Central memory CD8-positive, alpha-beta T cell (primary cell): ENCODE measurements at regions not wholly inside any gene's neighbourhood (a gene's known extent, or its start where the extent isn't known, plus 50 kb on each side); places are given as distances from the start of the nearest gene placed in this dataset.
A peak's percentile ranks its signal among the peaks of the same experiment; 100 is the strongest.
"Not testable (repeated sequence)": the region's sequence is repeated elsewhere in the genome, so short reads cannot be mapped to it uniquely, and the experiment has no call there.

ENCODE experiments used
- ATAC-seq: fragments of 150-1000 bp; cut with Tn5 transposase; replicated peaks from 2 replicates; pipeline ENCODE4 v1.10.0; 2022; ENCODE audit warnings: mild to moderate bottlenecking, moderate FRiP score, moderate number of reproducible peaks; ENCODE audit not compliant: poor library complexity, severe bottlenecking; ENCODE audit errors: extremely low read depth
- DNase-seq, 2 donors: peaks; one replicate each; pipeline ENCODE4 v3.0.0; 2021; ENCODE audit warnings: low spot score in 2 of 2
- H3K27ac Mint-ChIP-seq: one replicate; pipeline ENCODE4 v1.8.0; 2022; ENCODE audit warnings: low read depth, mild to moderate bottlenecking, moderate library complexity, mixed read lengths
- H3K27me3 Mint-ChIP-seq: one replicate; pipeline ENCODE4 v1.8.0; 2022; ENCODE audit warnings: mixed read lengths
- H3K36me3 Mint-ChIP-seq: one replicate; pipeline ENCODE4 v1.8.0; 2022; ENCODE audit warnings: mild to moderate bottlenecking, moderate library complexity, mixed read lengths; ENCODE audit not compliant: insufficient read depth
- H3K4me1 Mint-ChIP-seq: one replicate; pipeline ENCODE4 v1.8.0; 2022; ENCODE audit warnings: mixed read lengths
- H3K4me3 Mint-ChIP-seq: one replicate; pipeline ENCODE4 v1.8.0; 2022; ENCODE audit warnings: mild to moderate bottlenecking, moderate library complexity, mixed read lengths
- H3K9me3 Mint-ChIP-seq: one replicate; pipeline ENCODE4 v1.8.0; 2022; ENCODE audit warnings: mixed read lengths

GRCh38 chr2:87533390-87534272 lies 214.3 kb upstream of the PLGLB2 start:
- ATAC-seq, H3K4me3 Mint-ChIP-seq, H3K9me3 Mint-ChIP-seq, H3K36me3 Mint-ChIP-seq, H3K27me3 Mint-ChIP-seq, DNase-seq, H3K27ac Mint-ChIP-seq: not testable (repeated sequence)
- H3K4me1 Mint-ChIP-seq = peaks cover 10% of the 10 kb centered on the region

GRCh38 chr2:87534273-87534889 lies 213.5 kb upstream of the PLGLB2 start:
- H3K4me1 Mint-ChIP-seq = peaks cover 10% of the 10 kb centered on the region
- DNase-seq, H3K9me3 Mint-ChIP-seq, H3K27ac Mint-ChIP-seq, ATAC-seq, H3K27me3 Mint-ChIP-seq, H3K4me3 Mint-ChIP-seq, H3K36me3 Mint-ChIP-seq: not testable (repeated sequence)

- DNase-seq, H3K9me3 Mint-ChIP-seq, ATAC-seq, H3K36me3 Mint-ChIP-seq, H3K27ac Mint-ChIP-seq, H3K4me3 Mint-ChIP-seq, H3K27me3 Mint-ChIP-seq: not testable (repeated sequence)
- H3K4me1 Mint-ChIP-seq = peaks cover 10% of the 10 kb centered on the region
Observed at GRCh38 chr2:87536427-87536826, 211.5 kb upstream of the PLGLB2 start.

- H3K4me1 Mint-ChIP-seq, H3K36me3 Mint-ChIP-seq, H3K9me3 Mint-ChIP-seq, DNase-seq, H3K27me3 Mint-ChIP-seq: not testable (repeated sequence)
- Mint-ChIP-seq H3K4me3 (peak overlapping the region; percentile 50), H3K27ac (peak overlapping the region; percentile 62)
- ATAC-seq = peak; percentile 41
Observed at GRCh38 chr2:87537251-87537671, 210.6 kb upstream of the PLGLB2 start.

GRCh38 chr2:87538268-87538667 lies 209.6 kb upstream of the PLGLB2 start:
- not testable (repeated sequence) for DNase-seq

GRCh38 chr2:87539151-87539943 lies 208.5 kb upstream of the PLGLB2 start:
- not testable (repeated sequence) for DNase-seq, H3K9me3 Mint-ChIP-seq, H3K4me1 Mint-ChIP-seq, H3K27me3 Mint-ChIP-seq, H3K4me3 Mint-ChIP-seq, H3K36me3 Mint-ChIP-seq, H3K27ac Mint-ChIP-seq, ATAC-seq

More at GRCh38 chr2:87538268-87538667, 209.6 kb upstream of the PLGLB2 start:
- H3K9me3 Mint-ChIP-seq, H3K4me1 Mint-ChIP-seq, H3K27me3 Mint-ChIP-seq, H3K36me3 Mint-ChIP-seq, H3K4me3 Mint-ChIP-seq, H3K27ac Mint-ChIP-seq: not testable (repeated sequence)
- ATAC-seq = peak; percentile 51

- H3K36me3 Mint-ChIP-seq, H3K4me3 Mint-ChIP-seq, DNase-seq, H3K9me3 Mint-ChIP-seq, H3K27me3 Mint-ChIP-seq, H3K4me1 Mint-ChIP-seq, H3K27ac Mint-ChIP-seq, ATAC-seq: not testable (repeated sequence)
Observed at GRCh38 chr2:87540242-87540641, 207.6 kb upstream of the PLGLB2 start.

- not testable (repeated sequence) for DNase-seq, ATAC-seq, H3K27me3 Mint-ChIP-seq, H3K4me1 Mint-ChIP-seq, H3K9me3 Mint-ChIP-seq, H3K36me3 Mint-ChIP-seq, H3K4me3 Mint-ChIP-seq
- H3K27ac Mint-ChIP-seq = peak overlapping the region; percentile 55
Observed at GRCh38 chr2:87542599-87543174, 205.2 kb upstream of the PLGLB2 start.

GRCh38 chr2:87543797-87544196 lies 204.1 kb upstream of the PLGLB2 start:
- H3K36me3 Mint-ChIP-seq, H3K27me3 Mint-ChIP-seq, H3K4me3 Mint-ChIP-seq, H3K9me3 Mint-ChIP-seq, DNase-seq, H3K4me1 Mint-ChIP-seq, H3K27ac Mint-ChIP-seq, ATAC-seq: not testable (repeated sequence)

- not testable (repeated sequence) for H3K9me3 Mint-ChIP-seq, H3K4me3 Mint-ChIP-seq, ATAC-seq
Observed at GRCh38 chr2:87547106-87547505, 200.8 kb upstream of the PLGLB2 start.

GRCh38 chr2:87547966-87548365 lies 199.9 kb upstream of the PLGLB2 start:
- peak; percentile 82 for ATAC-seq
- H3K36me3 Mint-ChIP-seq, H3K4me1 Mint-ChIP-seq, DNase-seq, H3K9me3 Mint-ChIP-seq, H3K27ac Mint-ChIP-seq, H3K4me3 Mint-ChIP-seq, H3K27me3 Mint-ChIP-seq: not testable (repeated sequence)

More at GRCh38 chr2:87547106-87547505, 200.8 kb upstream of the PLGLB2 start:
- H3K27me3 Mint-ChIP-seq, DNase-seq, H3K36me3 Mint-ChIP-seq, H3K4me1 Mint-ChIP-seq, H3K27ac Mint-ChIP-seq: not testable (repeated sequence)
